BLaER1 treated with 17β-estradiol and CSF1 and Interleukin-3, amounts not matched to agents 10 nM and 100 nM (cell line): ENCODE measurements at regions not wholly inside any gene's neighbourhood (a gene's known extent, or its start where the extent isn't known, plus 50 kb on each side); places are given as distances from the start of the nearest gene placed in this dataset.

Experiments used
- H3K27ac ChIP-seq, 11 experiments: shearing (Covaris generic); formaldehyde crosslinking; 2 replicates each; pipeline ENCODE4 v1.8.1; 2022
- H3K27me3 ChIP-seq, 11 experiments: shearing (Covaris generic); formaldehyde crosslinking; 2 replicates each; pipeline ENCODE4 v1.8.1; 2022
- H3K36me3 ChIP-seq, 11 experiments: shearing (Covaris generic); formaldehyde crosslinking; 2 replicates each; pipeline ENCODE4 v1.8.1; 2022
- H3K4me1 ChIP-seq, 10 experiments: shearing (Covaris generic); formaldehyde crosslinking; 2 replicates each; pipeline ENCODE4 v1.8.1; 2022
- H3K4me2 ChIP-seq, 11 experiments: shearing (Covaris generic); formaldehyde crosslinking; 2 replicates each; pipeline ENCODE4 v1.8.1; 2022
- H3K4me3 ChIP-seq, 10 experiments: shearing (Covaris generic); formaldehyde crosslinking; 2 replicates each; pipeline ENCODE4 v1.8.1; 2022
- H3K9ac ChIP-seq, 11 experiments: shearing (Covaris generic); formaldehyde crosslinking; 2 replicates each; pipeline ENCODE4 v1.8.1; 2022
- H3K9me3 ChIP-seq, 11 experiments: shearing (Covaris generic); formaldehyde crosslinking; replicated peaks in 1 of 11; 2 replicates each; pipeline ENCODE4 v1.8.1; 2022
- H4K20me1 ChIP-seq, 11 experiments: shearing (Covaris generic); formaldehyde crosslinking; 2 replicates each; pipeline ENCODE4 v1.8.1; 2022
- Cebpa-rat ChIP-seq, 11 experiments: shearing (Covaris generic); IDR thresholded peaks; 2 replicates each; pipeline ENCODE4 v1.8.1; 2022

GRCh38 chr16:6009151-6009550 lies 911.6 kb upstream of the EEF2KMT start:
- H3K27ac ChIP-seq = no peak overlapping the region
- no peak for TF ChIP-seq Cebpa-rat (IDR thresholded peaks at IDR 0.05)
- no peaks in the 10 kb centered on the region for H3K4me1 ChIP-seq
- H3K9me3 ChIP-seq = no peaks in the 10 kb centered on the region
- no peak overlapping the region for H3K4me3 ChIP-seq
- no peaks in the 10 kb centered on the region for H3K36me3 ChIP-seq
- no peak overlapping the region for H3K4me2 ChIP-seq
- H4K20me1 ChIP-seq = no peaks in the 10 kb centered on the region
- H3K9ac ChIP-seq = no peak overlapping the region
- no peaks in the 10 kb centered on the region for H3K27me3 ChIP-seq

GRCh38 chr16:6008670-6009069 lies 911.1 kb upstream of the EEF2KMT start:
- Histone ChIP-seq H3K27ac (no peak overlapping the region), H3K4me3 (no peak overlapping the region), H3K4me2 (no peak overlapping the region), H4K20me1 (no peaks in the 10 kb centered on the region), H3K9me3 (no peaks in the 10 kb centered on the region), H3K9ac (no peak overlapping the region), H3K36me3 (no peaks in the 10 kb centered on the region), H3K27me3 (no peaks in the 10 kb centered on the region), H3K4me1 (no peaks in the 10 kb centered on the region)
- TF ChIP-seq Cebpa-rat (IDR thresholded peaks at IDR 0.05) = no peak

GRCh38 chr16:5993356-5993755 lies 895.8 kb upstream of the EEF2KMT start:
- no peaks in the 10 kb centered on the region for H4K20me1 ChIP-seq
- TF ChIP-seq Cebpa-rat (IDR thresholded peaks at IDR 0.05) = no peak
- no peaks in the 10 kb centered on the region for H3K4me1 ChIP-seq
- no peak overlapping the region for H3K27ac ChIP-seq
- H3K4me3 ChIP-seq = no peak overlapping the region
- no peaks in the 10 kb centered on the region for H3K36me3 ChIP-seq
- H3K27me3 ChIP-seq = no peaks in the 10 kb centered on the region
- no peak overlapping the region for H3K4me2 ChIP-seq
- no peak overlapping the region for H3K9ac ChIP-seq
- H3K9me3 ChIP-seq = peaks cover 0 to 8% (median 0%) of the 10 kb centered on the region in 11 experiments; a peak in 2 of 22 replicates

- Histone ChIP-seq H3K4me3 (no peak overlapping the region), H3K9me3 (no peaks in the 10 kb centered on the region), H3K4me1 (no peaks in the 10 kb centered on the region), H3K27ac (no peak overlapping the region), H3K27me3 (no peaks in the 10 kb centered on the region), H3K9ac (no peak overlapping the region), H3K36me3 (no peaks in the 10 kb centered on the region), H4K20me1 (no peaks in the 10 kb centered on the region; a peak in 1 of 22 replicates), H3K4me2 (no peak overlapping the region)
- TF ChIP-seq Cebpa-rat (IDR thresholded peaks at IDR 0.05) = no peak
These were observed 885.4 kb upstream of the EEF2KMT start for GRCh38 chr16:5982979-5983378.

- Histone ChIP-seq H3K4me3 (no peak overlapping the region), H3K4me2 (no peak overlapping the region), H3K9me3 (no peaks in the 10 kb centered on the region), H4K20me1 (no peaks in the 10 kb centered on the region; a peak in 1 of 22 replicates), H3K4me1 (no peaks in the 10 kb centered on the region), H3K27ac (no peak overlapping the region), H3K36me3 (no peaks in the 10 kb centered on the region), H3K9ac (no peak overlapping the region), H3K27me3 (no peaks in the 10 kb centered on the region)
- TF ChIP-seq Cebpa-rat (IDR thresholded peaks at IDR 0.05) = no peak
These were observed 882.4 kb upstream of the EEF2KMT start for GRCh38 chr16:5979905-5980550.

- Histone ChIP-seq H3K27ac (no peak overlapping the region), H3K4me3 (no peak overlapping the region), H3K9ac (no peak overlapping the region), H3K4me2 (no peak overlapping the region), H3K9me3 (no peaks in the 10 kb centered on the region), H3K4me1 (no peaks in the 10 kb centered on the region), H4K20me1 (no peaks in the 10 kb centered on the region; a peak in 1 of 22 replicates), H3K27me3 (no peaks in the 10 kb centered on the region), H3K36me3 (no peaks in the 10 kb centered on the region)
- TF ChIP-seq Cebpa-rat (IDR thresholded peaks at IDR 0.05) = no peak
These were observed 879.7 kb upstream of the EEF2KMT start for GRCh38 chr16:5977329-5977728.

GRCh38 chr16:5972747-5973146 lies 875.2 kb upstream of the EEF2KMT start:
- Histone ChIP-seq H3K36me3 (no peaks in the 10 kb centered on the region), H4K20me1 (no peaks in the 10 kb centered on the region), H3K4me3 (no peak overlapping the region), H3K27ac (no peak overlapping the region), H3K4me2 (no peak overlapping the region), H3K9ac (no peak overlapping the region), H3K4me1 (peaks cover 0 to 7% (median 0%) of the 10 kb centered on the region in 10 experiments; a peak in 4 of 20 replicates), H3K27me3 (no peaks in the 10 kb centered on the region), H3K9me3 (peaks cover 10 to 19% (median 16%) of the 10 kb centered on the region in 11 experiments; a peak in 21 of 22 replicates)
- TF ChIP-seq Cebpa-rat (IDR thresholded peaks at IDR 0.05) = no peak

- Histone ChIP-seq H3K4me2 (no peak overlapping the region), H3K9me3 (peaks cover 10 to 19% (median 16%) of the 10 kb centered on the region in 11 experiments; a peak in 21 of 22 replicates), H3K4me1 (peaks cover 0 to 7% (median 0%) of the 10 kb centered on the region in 10 experiments; a peak in 4 of 20 replicates)
These were observed 874.3 kb upstream of the EEF2KMT start for GRCh38 chr16:5971924-5972323.

GRCh38 chr16:5971106-5971505 lies 873.5 kb upstream of the EEF2KMT start:
- TF ChIP-seq Cebpa-rat (IDR thresholded peaks at IDR 0.05) = no peak
- Histone ChIP-seq H3K36me3 (no peaks in the 10 kb centered on the region), H3K9me3 (peaks cover 10 to 19% (median 16%) of the 10 kb centered on the region in 11 experiments; a peak in 21 of 22 replicates), H4K20me1 (no peaks in the 10 kb centered on the region), H3K4me1 (peaks cover 0 to 7% (median 0%) of the 10 kb centered on the region in 10 experiments; a peak in 4 of 20 replicates), H3K4me3 (no peak overlapping the region), H3K4me2 (peak overlapping the region in 4 of 11 experiments; percentile 3 to 55 (median 8); a peak in 3 of 22 replicates), H3K27ac (peak overlapping the region in 2 of 11 experiments; percentile 26 to 46; a peak in 3 of 22 replicates), H3K27me3 (no peaks in the 10 kb centered on the region), H3K9ac (no peak overlapping the region)

More at GRCh38 chr16:5971924-5972323, 874.3 kb upstream of the EEF2KMT start:
- no peak overlapping the region for H3K9ac ChIP-seq
- no peaks in the 10 kb centered on the region for H3K36me3 ChIP-seq
- no peak overlapping the region for H3K27ac ChIP-seq
- H3K27me3 ChIP-seq = no peaks in the 10 kb centered on the region
- no peak for TF ChIP-seq Cebpa-rat (IDR thresholded peaks at IDR 0.05)
- H3K4me3 ChIP-seq = no peak overlapping the region
- no peaks in the 10 kb centered on the region for H4K20me1 ChIP-seq

GRCh38 chr16:5966004-5966403 lies 868.4 kb upstream of the EEF2KMT start:
- peaks cover 0 to 2% (median 0%) of the 10 kb centered on the region in 10 experiments; a peak in 3 of 20 replicates for H3K4me1 ChIP-seq
- H4K20me1 ChIP-seq = no peaks in the 10 kb centered on the region
- H3K36me3 ChIP-seq = no peaks in the 10 kb centered on the region
- TF ChIP-seq Cebpa-rat (IDR thresholded peaks at IDR 0.05) = no peak
- H3K27me3 ChIP-seq = no peaks in the 10 kb centered on the region
- H3K9me3 ChIP-seq = peaks cover 6 to 15% (median 8%) of the 10 kb centered on the region in 11 experiments; a peak in 21 of 22 replicates
- H3K9ac ChIP-seq = no peak overlapping the region
- H3K4me2 ChIP-seq = no peak overlapping the region
- no peak overlapping the region for H3K4me3 ChIP-seq
- H3K27ac ChIP-seq = no peak overlapping the region
